C4-2B (cell line): ENCODE measurements at regions not wholly inside any gene's neighbourhood (a gene's known extent, or its start where the extent isn't known, plus 50 kb on each side); places are given as distances from the start of the nearest gene placed in this dataset.

Source experiments
- H3K27ac ChIP-seq: fragments of 450-650 bp; 2 replicates; pipeline ENCODE4 v1.5.1; 2017
- CTCF ChIP-seq: fragments of 450-650 bp; conservative IDR thresholded peaks from 2 replicates; pipeline ENCODE4 v1.5.1; 2017; ENCODE audit warnings: mild to moderate bottlenecking
- ZFX ChIP-seq: fragments of 450-650 bp; IDR thresholded peaks from 2 replicates; pipeline ENCODE4 v1.6.1; 2017

GRCh38 chr13:43990021-43990420 lies 110.3 kb downstream of the LACC1 start:
- H3K27ac ChIP-seq: no peak overlapping the region
- TF ChIP-seq ZFX: no peak
- no peak for TF ChIP-seq CTCF

- TF ChIP-seq ZFX (no peak), CTCF (no peak)
- no peak overlapping the region for H3K27ac ChIP-seq
These were observed 111.1 kb downstream of the LACC1 start for GRCh38 chr13:43990829-43991228.

- H3K27ac ChIP-seq: no peak overlapping the region; the same call in 1 of the 2 replicates
- no peak for TF ChIP-seq CTCF
- no peak for TF ChIP-seq ZFX
These were observed 112.1 kb downstream of the LACC1 start for GRCh38 chr13:43991773-43992201.

- no peak overlapping the region for H3K27ac ChIP-seq
These were observed 112.5 kb downstream of the LACC1 start for GRCh38 chr13:43992211-43992610.

GRCh38 chr13:43994999-43995859 lies 115.5 kb downstream of the LACC1 start:
- no peak overlapping the region for H3K27ac ChIP-seq
- no peak for TF ChIP-seq CTCF
- no peak for TF ChIP-seq ZFX

More at GRCh38 chr13:43992211-43992610, 112.5 kb downstream of the LACC1 start:
- TF ChIP-seq ZFX (no peak), CTCF (no peak)

GRCh38 chr13:43996221-43996620 lies 116.5 kb downstream of the LACC1 start:
- TF ChIP-seq ZFX: no peak
- no peak for TF ChIP-seq CTCF
- H3K27ac ChIP-seq: no peak overlapping the region

GRCh38 chr13:44003481-44003880 lies 123.8 kb downstream of the LACC1 start:
- no peak overlapping the region for H3K27ac ChIP-seq
- TF ChIP-seq CTCF: no peak
- no peak for TF ChIP-seq ZFX
